Activated naive CD4-positive, alpha-beta T cell treated with anti-CD3 and anti-CD28 coated beads, Interleukin-2, amount 50 U/mL, for 72 hours (primary cell): ENCODE measurements at regions not wholly inside any gene's neighbourhood (a gene's known extent, or its start where the extent isn't known, plus 50 kb on each side); places are given as distances from the start of the nearest gene placed in this dataset.
"Not testable (repeated sequence)": the region's sequence is repeated elsewhere in the genome, so short reads cannot be mapped to it uniquely, and the experiment has no call there.

Experiments
- ATAC-seq, 2 donors: fragments of 150-1000 bp; cut with Tn5 transposase; 2 replicates each; pipeline ENCODE4 v1.10.0; 2021; ENCODE audit warnings: mild to moderate bottlenecking in 2 of 2, moderate library complexity in 2 of 2
- DNase-seq, 2 donors: peaks; one replicate each; pipeline ENCODE4 v3.0.0; 2021 to 2022; ENCODE audit warnings: low spot score in 2 of 2
- H3K27ac Mint-ChIP-seq, 2 donors: one replicate each; pipeline ENCODE4 v1.8.0; 2022; ENCODE audit warnings: mild to moderate bottlenecking in 2 of 2, mixed read lengths in 2 of 2
- H3K36me3 Mint-ChIP-seq, 2 donors: one replicate each; pipeline ENCODE4 v1.8.0; 2022; ENCODE audit warnings: mixed read lengths in 2 of 2
- H3K9me3 Mint-ChIP-seq, 2 donors: one replicate each; pipeline ENCODE4 v1.8.0; 2022; ENCODE audit warnings: mixed read lengths in 2 of 2

- no peak overlapping the region for H3K27ac Mint-ChIP-seq
- peaks cover 0 to 5% of the 10 kb centered on the region in 2 donors for H3K36me3 Mint-ChIP-seq
- peaks cover 3 to 37% of the 10 kb centered on the region in 2 donors for H3K9me3 Mint-ChIP-seq
- DNase-seq (no peak), ATAC-seq (no peak)
Measured at GRCh38 chr7:52360541-52360940, 674.9 kb upstream of the POM121L12 start.

DNA sequence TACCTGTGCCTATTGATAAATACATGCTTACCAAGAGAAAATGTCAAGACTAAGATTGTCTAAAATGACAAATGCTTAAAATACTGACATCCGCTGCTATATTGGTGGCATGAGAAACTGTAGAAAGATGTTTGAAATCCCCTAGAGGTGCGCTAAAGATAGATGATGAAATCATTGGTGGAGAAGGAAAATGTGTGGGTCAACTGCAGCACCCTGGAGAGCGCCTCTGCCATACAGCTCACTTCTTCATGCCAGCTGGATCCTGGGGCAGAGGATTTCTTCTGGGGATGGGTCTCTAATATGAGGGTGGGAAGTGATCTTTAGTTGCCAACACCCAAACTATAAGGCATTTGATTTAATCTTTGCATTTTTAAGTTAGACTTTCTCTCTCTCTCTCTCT, 680.4 kb upstream of the POM121L12 start:
- no peak for ATAC-seq
- no peak for DNase-seq
- Mint-ChIP-seq H3K27ac (no peak overlapping the region), H3K9me3 (peaks cover 10 to 43% of the 10 kb centered on the region in 2 donors), H3K36me3 (no peaks in the 10 kb centered on the region)

- H3K36me3 Mint-ChIP-seq: no peaks in the 10 kb centered on the region
Measured at GRCh38 chr7:52352013-52352981, 683.1 kb upstream of the POM121L12 start.

GRCh38 chr7:52344015-52344414, 691.4 kb upstream of the POM121L12 start:
- Mint-ChIP-seq H3K9me3 (peaks cover 10 to 25% of the 10 kb centered on the region in 2 donors), H3K27ac (no peak overlapping the region), H3K36me3 (peaks cover 0 to 4% of the 10 kb centered on the region in 2 donors)
- DNase-seq (no peak), ATAC-seq (peak in 1 of 2 donors; percentile 43)

More at GRCh38 chr7:52352013-52352981, 683.1 kb upstream of the POM121L12 start:
- DNase-seq (no peak), ATAC-seq (no peak)
- Mint-ChIP-seq H3K27ac (peak overlapping the region in 1 of 2 donors; percentile 24), H3K9me3 (peaks cover 13 to 35% of the 10 kb centered on the region in 2 donors)

- H3K9me3 Mint-ChIP-seq: peaks cover 4 to 19% of the 10 kb centered on the region in 2 donors
- DNase-seq (no peak), ATAC-seq (no peak)
- H3K27ac Mint-ChIP-seq: no peak overlapping the region
- H3K36me3 Mint-ChIP-seq: peaks cover 0 to 4% of the 10 kb centered on the region in 2 donors
Measured at GRCh38 chr7:52340067-52340466, 695.4 kb upstream of the POM121L12 start.

- not testable (repeated sequence) for H3K27ac Mint-ChIP-seq, DNase-seq, ATAC-seq
- Mint-ChIP-seq H3K9me3 (peaks cover 12 to 24% of the 10 kb centered on the region in 2 donors), H3K36me3 (peaks cover 20 to 31% of the 10 kb centered on the region in 2 donors)
Measured at GRCh38 chr7:52328328-52328727, 707.1 kb upstream of the POM121L12 start.

GRCh38 chr7:52325237-52325636, 710.2 kb upstream of the POM121L12 start:
- Mint-ChIP-seq H3K27ac (no peak overlapping the region), H3K9me3 (peaks cover 12 to 27% of the 10 kb centered on the region in 2 donors), H3K36me3 (peaks cover 20 to 31% of the 10 kb centered on the region in 2 donors)
- peak in 1 of 2 donors; percentile 94 for ATAC-seq
- DNase-seq: no peak

- peaks cover 11 to 25% of the 10 kb centered on the region in 2 donors for H3K9me3 Mint-ChIP-seq
- DNase-seq (no peak), ATAC-seq (no peak)
- H3K27ac Mint-ChIP-seq: no peak overlapping the region
- H3K36me3 Mint-ChIP-seq: peaks cover 19 to 25% of the 10 kb centered on the region in 2 donors
Measured at GRCh38 chr7:52323202-52323746, 712.2 kb upstream of the POM121L12 start.

DNA sequence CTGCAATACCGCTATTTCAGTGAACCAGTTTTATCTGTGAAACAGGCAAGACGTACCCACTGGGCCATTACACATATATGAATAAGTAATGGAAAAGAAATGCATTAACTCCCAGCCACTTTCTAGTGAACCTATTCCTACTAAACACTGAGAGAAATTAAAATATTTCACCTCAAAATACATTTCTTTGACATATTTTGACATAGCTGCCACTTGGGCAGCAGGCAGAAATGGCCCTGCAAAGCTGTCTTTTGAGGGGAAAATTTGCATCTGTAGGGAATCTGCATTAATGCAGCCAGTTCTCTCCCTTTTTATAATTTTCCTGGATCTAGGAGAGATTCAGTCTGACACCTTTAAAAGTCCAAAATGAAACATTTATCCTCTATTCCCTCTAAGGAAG, 714.8 kb upstream of the POM121L12 start:
- no peak for ATAC-seq
- Mint-ChIP-seq H3K36me3 (peaks cover 10 to 21% of the 10 kb centered on the region in 2 donors), H3K9me3 (peaks cover 16 to 25% of the 10 kb centered on the region in 2 donors)

GRCh38 chr7:52317921-52318320, 717.5 kb upstream of the POM121L12 start:
- ATAC-seq (no peak), DNase-seq (no peak)
- Mint-ChIP-seq H3K27ac (no peak overlapping the region), H3K36me3 (peaks cover 10 to 15% of the 10 kb centered on the region in 2 donors), H3K9me3 (peaks cover 10 to 25% of the 10 kb centered on the region in 2 donors)

More for the DNA sequence above, 714.8 kb upstream of the POM121L12 start:
- DNase-seq: no peak
- no peak overlapping the region for H3K27ac Mint-ChIP-seq

DNA sequence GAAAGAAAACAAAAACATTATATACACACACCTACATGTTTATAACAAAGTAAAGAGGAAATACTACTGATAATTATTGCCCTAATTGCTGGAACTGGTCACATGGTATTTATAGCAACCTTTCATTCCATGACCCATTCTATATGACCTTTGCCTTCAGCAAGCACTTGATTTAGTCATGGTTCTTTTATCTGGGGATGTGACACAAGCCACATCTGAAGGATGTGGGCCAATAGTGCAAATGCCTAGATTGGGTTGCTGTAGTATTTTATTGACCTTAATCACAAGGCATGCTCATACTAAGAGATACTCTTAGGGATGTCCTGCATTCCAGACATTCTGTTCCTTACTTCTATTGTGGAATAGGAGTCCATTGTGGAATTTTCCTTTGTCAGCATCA, 723.5 kb upstream of the POM121L12 start:
- peaks cover 5 to 18% of the 10 kb centered on the region in 2 donors for H3K9me3 Mint-ChIP-seq
- DNase-seq (no peak), ATAC-seq (no peak)
- H3K36me3 Mint-ChIP-seq: peaks cover 5 to 10% of the 10 kb centered on the region in 2 donors
- H3K27ac Mint-ChIP-seq: no peak overlapping the region

GRCh38 chr7:52309631-52310030, 725.8 kb upstream of the POM121L12 start:
- Mint-ChIP-seq H3K27ac (no peak overlapping the region), H3K9me3 (peaks cover 0 to 10% of the 10 kb centered on the region in 2 donors), H3K36me3 (peaks cover 0 to 4% of the 10 kb centered on the region in 2 donors)
- DNase-seq: no peak
- no peak for ATAC-seq

DNA sequence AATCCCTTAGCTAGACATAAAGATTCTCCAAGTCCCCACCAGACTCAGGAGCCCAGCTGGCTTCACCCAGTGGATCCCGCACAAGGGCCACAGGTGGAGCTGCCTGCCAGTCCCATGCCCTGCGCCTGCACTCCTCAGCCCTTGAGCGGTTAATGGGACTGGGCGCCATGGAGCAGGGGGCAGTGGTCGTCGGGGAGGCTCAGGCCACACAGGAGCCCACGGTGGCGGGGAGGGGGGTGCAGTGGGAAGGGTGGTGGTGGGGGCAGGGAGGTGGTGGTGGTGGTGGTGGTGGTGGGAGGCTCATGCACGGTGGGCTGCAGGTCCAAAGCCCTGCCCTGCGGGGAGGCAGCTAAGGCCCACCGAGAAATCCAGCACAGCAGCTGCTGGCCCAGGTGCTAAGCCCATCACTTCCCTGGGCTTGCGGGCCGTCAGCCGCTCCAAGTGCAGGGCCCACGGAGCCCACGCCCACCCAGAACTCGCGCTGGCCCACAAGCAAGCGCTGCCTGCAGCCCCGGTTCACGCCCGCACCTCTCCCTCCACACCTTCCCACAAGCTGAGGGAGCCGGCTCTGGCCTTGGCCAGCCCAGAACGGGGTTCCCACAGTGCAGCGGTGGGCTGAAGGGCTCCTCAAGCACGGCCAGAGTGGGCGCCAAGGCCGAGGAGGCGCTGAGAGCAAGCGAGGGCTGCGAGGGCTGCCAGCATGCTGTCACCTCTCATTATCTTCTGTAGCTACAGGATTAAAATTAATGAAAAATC, 732.5 kb upstream of the POM121L12 start:
- H3K27ac Mint-ChIP-seq: no peak overlapping the region

GRCh38 chr7:52297128-52297527, 738.3 kb upstream of the POM121L12 start:
- DNase-seq: no peak
- Mint-ChIP-seq H3K9me3 (peaks cover 4 to 17% of the 10 kb centered on the region in 2 donors), H3K27ac (no peak overlapping the region), H3K36me3 (peaks cover 0 to 7% of the 10 kb centered on the region in 2 donors)
- no peak for ATAC-seq

More for the DNA sequence above, 732.5 kb upstream of the POM121L12 start:
- no peak for DNase-seq
- Mint-ChIP-seq H3K36me3 (peaks cover 0 to 7% of the 10 kb centered on the region in 2 donors), H3K9me3 (peaks cover 4 to 10% of the 10 kb centered on the region in 2 donors)
- ATAC-seq: no peak

DNA sequence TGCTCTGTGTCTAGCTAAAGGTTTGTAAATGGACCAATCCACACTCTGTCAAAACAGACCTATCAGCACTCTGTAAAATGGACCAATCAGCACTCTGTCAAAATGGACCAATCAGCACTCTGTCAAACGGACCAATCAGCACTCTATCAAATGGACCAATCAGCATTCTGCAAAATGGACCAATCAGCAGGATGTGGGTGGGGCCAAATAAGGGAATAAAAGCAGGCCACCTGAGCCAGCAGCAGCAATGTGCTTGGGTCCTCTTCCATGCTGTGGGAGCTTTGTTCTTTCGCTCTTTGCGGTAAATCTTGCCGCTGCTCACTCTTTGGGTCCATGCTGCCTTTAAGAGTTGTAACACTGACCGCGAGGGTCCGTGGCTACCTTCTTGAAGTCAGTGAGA, 740.5 kb upstream of the POM121L12 start:
- ATAC-seq: no peak
- Mint-ChIP-seq H3K36me3 (no peaks in the 10 kb centered on the region), H3K27ac (no peak overlapping the region), H3K9me3 (peaks cover 0 to 12% of the 10 kb centered on the region in 2 donors)
- no peak for DNase-seq

- Mint-ChIP-seq H3K9me3 (peaks cover 0 to 4% of the 10 kb centered on the region in 2 donors), H3K36me3 (no peaks in the 10 kb centered on the region), H3K27ac (no peak overlapping the region)
- ATAC-seq: no peak
- DNase-seq: no peak
Measured at GRCh38 chr7:52289247-52289646, 746.2 kb upstream of the POM121L12 start.
